Endothelial cell of umbilical vein (primary cell): ENCODE measurements at regions not wholly inside any gene's neighbourhood (a gene's known extent, or its start where the extent isn't known, plus 50 kb on each side); places are given as distances from the start of the nearest gene placed in this dataset.

Experiments used
- BruUV-seq: library from RNA; stranded (reverse); fragments of 400-500 nt; replicated peaks from 2 replicates; lab custom pipeline; 2021; lab: Mats Ljungman, UMichigan
- CTCF ChIA-PET: fragments of 300-600, 350-600 bp; sonication (Branson Sonifier 250); formaldehyde crosslinking; loops from one replicate; lab custom pipeline; 2021; ENCODE audit warnings: antibody characterized with exemption, inconsistent platforms; lab: Charles Lee
- POLR2A ChIA-PET: fragments of 300-600, 350-600 bp; sonication (Branson Sonifier 250); formaldehyde crosslinking; loops from one replicate; lab custom pipeline; 2021; ENCODE audit warnings: antibody characterized with exemption, inconsistent platforms; lab: Charles Lee
- DNase-seq: peaks from one replicate; pipeline ENCODE4 v3.0.0-alpha.2; 2011; ENCODE audit warnings: low read depth, low spot score
- FAIRE-seq: peaks from 2 replicates; lab custom pipeline; 2011; peaks lifted over from hg19 to GRCh38; lab: Jason Lieb, UNC
- H2AFZ ChIP-seq: 2 replicates; pipeline ENCODE4 v1.6.0; 2012; ENCODE audit warnings: low read depth, low read length, control low read depth, inconsistent platforms
- H3K27ac ChIP-seq: 2 replicates; pipeline ENCODE4 v1.5.1; 2011; ENCODE audit warnings: low read depth, mild to moderate bottlenecking, control low read depth, low read length, moderate library complexity; ENCODE audit not compliant: insufficient read depth
- H3K27me3 ChIP-seq, 2 experiments: 2 replicates each; pipeline versions ENCODE4 v1.6.0 to v1.6.1; 2011; ENCODE audit warnings: low read length in 2 of 2, mixed read lengths in 1 of 2; ENCODE audit not compliant: control insufficient read depth in 2 of 2, insufficient read depth in 2 of 2
- H3K36me3 ChIP-seq, 2 experiments: 2 replicates in 1 of 2; 3 replicates in 1 of 2; pipeline ENCODE4 v1.5.1; 2011; ENCODE audit warnings: low read length in 2 of 2, mild to moderate bottlenecking in 1 of 2, moderate library complexity in 1 of 2; ENCODE audit not compliant: control insufficient read depth in 2 of 2, insufficient read depth in 2 of 2; ENCODE audit errors: extremely low read depth in 1 of 2
- H3K4me1 ChIP-seq: 3 replicates; pipeline ENCODE4 v1.5.1; 2011; ENCODE audit warnings: mild to moderate bottlenecking, low read length; ENCODE audit not compliant: control insufficient read depth, insufficient read depth; ENCODE audit errors: extremely low read depth
- H3K4me2 ChIP-seq: 2 replicates; pipeline ENCODE4 v1.6.1; 2011; ENCODE audit warnings: low read length, control low read depth, mixed read lengths; ENCODE audit not compliant: insufficient read depth
- H3K4me3 ChIP-seq, 3 experiments: fragments of 200-600 bp in 1 of 3; sonication (generic), shearing (Covaris generic) in 1 of 3; replicated peaks in 1 of 3; 2 replicates each; pipeline ENCODE4 v1.5.1; 2011 to 2016; ENCODE audit warnings: control low read depth in 3 of 3, low read length in 3 of 3, mild to moderate bottlenecking in 2 of 3, inconsistent platforms in 1 of 3, low read depth in 1 of 3, moderate library complexity in 1 of 3; ENCODE audit not compliant: insufficient read depth in 1 of 3
- H3K79me2 ChIP-seq: 2 replicates; pipeline ENCODE4 v1.6.0; 2012; ENCODE audit warnings: low read length, inconsistent platforms; ENCODE audit not compliant: control insufficient read depth, insufficient read depth
- H3K9ac ChIP-seq: replicated peaks from 2 replicates; pipeline ENCODE3; 2011; ENCODE audit warnings: low read length, control low read depth; ENCODE audit not compliant: insufficient read depth; ENCODE audit errors: extremely low read depth
- H3K9me1 ChIP-seq: replicated peaks from 3 replicates; pipeline ENCODE4 v1.6.0; 2011; ENCODE audit warnings: mild to moderate bottlenecking, low read length; ENCODE audit not compliant: control insufficient read depth, insufficient read depth; ENCODE audit errors: extremely low read depth
- H3K9me3 ChIP-seq: replicated peaks from 2 replicates; pipeline ENCODE4 v1.5.1; 2012; ENCODE audit warnings: low read length, inconsistent platforms; ENCODE audit not compliant: control insufficient read depth, insufficient read depth
- H4K20me1 ChIP-seq: replicated peaks from 2 replicates; pipeline ENCODE3; 2011; ENCODE audit warnings: mild to moderate bottlenecking, low read length; ENCODE audit not compliant: control insufficient read depth, insufficient read depth; ENCODE audit errors: extremely low read depth
- CTCF ChIP-seq, 2 donors: IDR thresholded peaks; 1 replicate in 1 of 2; 2 replicates in 1 of 2; pipeline ENCODE4 v1.5.1; 2011; ENCODE audit warnings: low read length in 2 of 2, mild to moderate bottlenecking in 2 of 2, moderate library complexity in 2 of 2, control low read depth in 1 of 2, inconsistent platforms in 1 of 2, low read depth in 1 of 2; ENCODE audit not compliant: insufficient read depth in 1 of 2; ENCODE audit errors: extremely low read depth in 1 of 2
- EZH2 ChIP-seq: IDR thresholded peaks from 2 replicates; pipeline ENCODE4 v1.6.1; 2012; ENCODE audit warnings: borderline replicate concordance, low read depth, mild to moderate bottlenecking, moderate library complexity, low read length, inconsistent platforms; ENCODE audit not compliant: severe bottlenecking
- FOS ChIP-seq: IDR thresholded peaks from 2 replicates; pipeline ENCODE4 v1.6.1; 2011; ENCODE audit warnings: mild to moderate bottlenecking, low read length, moderate library complexity, borderline replicate concordance; ENCODE audit not compliant: insufficient read depth
- GATA2 ChIP-seq: IDR thresholded peaks from 2 replicates; pipeline ENCODE4 v1.7.0; 2011; ENCODE audit warnings: low read depth, mild to moderate bottlenecking, moderate library complexity, mixed read lengths, low read length; ENCODE audit not compliant: insufficient read length, insufficient read depth
- JUN ChIP-seq: IDR thresholded peaks from 2 replicates; pipeline ENCODE4 v1.6.1; 2011; ENCODE audit warnings: borderline replicate concordance, low read depth; ENCODE audit not compliant: insufficient read length, insufficient read depth
- MAX ChIP-seq: IDR thresholded peaks from 2 replicates; pipeline ENCODE4 v1.6.1; 2011; ENCODE audit not compliant: insufficient read depth, insufficient read length
- MYC ChIP-seq: IDR thresholded peaks from one replicate; pipeline ENCODE4 v1.6.1; 2011; ENCODE audit warnings: mild to moderate bottlenecking, low read depth, low read length
- POLR2A ChIP-seq: IDR thresholded peaks from 2 replicates; pipeline ENCODE4 v1.6.1; 2012; ENCODE audit warnings: low read depth, mild to moderate bottlenecking, control low read depth, low read length
- POLR2AphosphoS5 ChIP-seq: IDR thresholded peaks from 2 replicates; pipeline ENCODE4 v1.6.1; 2012; ENCODE audit warnings: low read depth, mild to moderate bottlenecking, control low read depth, low read length, moderate library complexity; ENCODE audit not compliant: insufficient read depth
- dilution Hi-C: fragments of 300-500 bp; cut with MboI; formaldehyde crosslinking; loops from one replicate; pipeline ENCODE4 v1.15.0; 2019; ENCODE audit warnings: low sequenced_read_pairs; ENCODE audit not compliant: extremely low pct_ligation_motif_present
- intact Hi-C: fragments of 100-400 bp; cut with micrococcal nuclease; formaldehyde crosslinking; loops from one replicate; pipeline ENCODE4 v1.10.0; 2022

GRCh38 chr4:181176306-181176705 is 1066.9 kb upstream of the TENM3 start:
- Histone ChIP-seq H3K4me2 (no peak overlapping the region), H3K27ac (no peak overlapping the region), H4K20me1 (no peaks in the 10 kb centered on the region), H3K9me1 (no peaks in the 10 kb centered on the region), H3K36me3 (no peaks in the 10 kb centered on the region), H3K79me2 (no peaks in the 10 kb centered on the region), H3K9me3 (peaks cover 10% of the 10 kb centered on the region), H3K9ac (no peak overlapping the region), H3K27me3 (no peaks in the 10 kb centered on the region), H3K4me1 (no peaks in the 10 kb centered on the region), H3K4me3 (no peak overlapping the region), H2AFZ (no peak overlapping the region)
- intact Hi-C loops (no loop called here), dilution Hi-C loops (no loop called here)
- BruUV-seq, result no TSS peak
- no peak for FAIRE-seq
- ChIA-PET CTCF (no interaction called here), POLR2A (no interaction called here)
- TF ChIP-seq POLR2AphosphoS5 (no peak), MYC (no peak), POLR2A (no peak), EZH2 (no peak), GATA2 (no peak), CTCF (IDR thresholded peaks at IDR 0.05; ENCODE audit: extremely low read depth in 1 of 2, insufficient read depth in 1 of 2, low read depth in 1 of 2, low read length in 2 of 2) (no peak), MAX (no peak), FOS (no peak), JUN (no peak)
- no peak for DNase-seq
